ENCODE measurements at regions not wholly inside any gene's neighbourhood (a gene's known extent, or its start where the extent isn't known, plus 50 kb on each side); places are given as distances from the start of the nearest gene placed in this dataset.

DNA sequence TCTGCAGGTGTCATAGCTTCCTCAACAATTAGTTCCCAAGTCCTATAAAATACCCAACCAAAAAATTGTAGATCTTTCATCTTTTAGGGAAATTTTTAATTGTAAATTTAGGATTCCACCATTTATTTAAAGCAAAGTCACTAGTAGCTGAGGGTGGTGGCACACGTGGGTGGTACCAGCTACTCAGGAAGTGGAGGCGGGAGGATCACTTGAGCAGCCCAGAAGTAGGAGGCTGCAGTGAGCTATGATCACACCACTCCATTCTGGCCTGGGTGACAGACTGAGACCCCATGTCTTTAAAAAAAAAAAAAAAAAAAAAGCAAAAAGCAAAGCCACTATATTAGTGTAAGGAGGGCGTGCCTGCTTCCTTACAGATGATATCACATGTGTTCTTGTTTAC is 60.3 kb upstream of the GREB1L start:
- no peak overlapping the region for H3K27ac ChIP-seq (ENCODE audit: low read depth, low read length, poor library complexity, severe bottlenecking)
- no TSS peak for BruUV-seq (replicated peaks)
- no peak overlapping the region for H3K4me2 ChIP-seq (ENCODE audit: low read length)
- DNase-seq (ENCODE audit: low spot score): no peak
- no peaks in the 10 kb centered on the region for H3K9me2 ChIP-seq (ENCODE audit: insufficient read depth, low read length)
- TF ChIP-seq, protein P1, sequence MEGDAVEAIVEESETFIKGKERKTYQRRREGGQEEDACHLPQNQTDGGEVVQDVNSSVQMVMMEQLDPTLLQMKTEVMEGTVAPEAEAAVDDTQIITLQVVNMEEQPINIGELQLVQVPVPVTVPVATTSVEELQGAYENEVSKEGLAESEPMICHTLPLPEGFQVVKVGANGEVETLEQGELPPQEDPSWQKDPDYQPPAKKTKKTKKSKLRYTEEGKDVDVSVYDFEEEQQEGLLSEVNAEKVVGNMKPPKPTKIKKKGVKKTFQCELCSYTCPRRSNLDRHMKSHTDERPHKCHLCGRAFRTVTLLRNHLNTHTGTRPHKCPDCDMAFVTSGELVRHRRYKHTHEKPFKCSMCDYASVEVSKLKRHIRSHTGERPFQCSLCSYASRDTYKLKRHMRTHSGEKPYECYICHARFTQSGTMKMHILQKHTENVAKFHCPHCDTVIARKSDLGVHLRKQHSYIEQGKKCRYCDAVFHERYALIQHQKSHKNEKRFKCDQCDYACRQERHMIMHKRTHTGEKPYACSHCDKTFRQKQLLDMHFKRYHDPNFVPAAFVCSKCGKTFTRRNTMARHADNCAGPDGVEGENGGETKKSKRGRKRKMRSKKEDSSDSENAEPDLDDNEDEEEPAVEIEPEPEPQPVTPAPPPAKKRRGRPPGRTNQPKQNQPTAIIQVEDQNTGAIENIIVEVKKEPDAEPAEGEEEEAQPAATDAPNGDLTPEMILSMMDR (conservative IDR thresholded peaks at IDR 0.05; ENCODE audit: low read length): no peak
- no peak for TF ChIP-seq EZH2phosphoT487 (IDR thresholded peaks at IDR 0.05; ENCODE audit: borderline replicate concordance, low read depth, low read length)
- ChIA-PET POLR2A (interaction anchor here (0.5 kb wide), 1 partner anchor 1261 kb away, joined by 3 read pairs; no protein-coding TSS in a partner anchor), CTCF (ENCODE audit: unreplicated experiment) (no interaction called here)
- no peaks in the 10 kb centered on the region for H4K20me1 ChIP-seq (ENCODE audit: insufficient read depth, low read length)
- no peak overlapping the region for H2AFZ ChIP-seq (ENCODE audit: low read length)
- H3K79me2 ChIP-seq (ENCODE audit: insufficient read depth, low read depth, low read length): no peaks in the 10 kb centered on the region
- H3K36me3 ChIP-seq (ENCODE audit: insufficient read depth, low read length): no peaks in the 10 kb centered on the region
- H3K4me1 ChIP-seq (ENCODE audit: insufficient read depth, low read length, poor library complexity, severe bottlenecking): no peaks in the 10 kb centered on the region
- no peak overlapping the region for H3K4me3 ChIP-seq (ENCODE audit: low read depth, low read length, poor library complexity, severe bottlenecking)
- intact Hi-C loops (cut with micrococcal nuclease; ENCODE audit: unreplicated experiment): no loop called here
- H3K9me3 ChIP-seq (ENCODE audit: low read length): no peaks in the 10 kb centered on the region

DNA sequence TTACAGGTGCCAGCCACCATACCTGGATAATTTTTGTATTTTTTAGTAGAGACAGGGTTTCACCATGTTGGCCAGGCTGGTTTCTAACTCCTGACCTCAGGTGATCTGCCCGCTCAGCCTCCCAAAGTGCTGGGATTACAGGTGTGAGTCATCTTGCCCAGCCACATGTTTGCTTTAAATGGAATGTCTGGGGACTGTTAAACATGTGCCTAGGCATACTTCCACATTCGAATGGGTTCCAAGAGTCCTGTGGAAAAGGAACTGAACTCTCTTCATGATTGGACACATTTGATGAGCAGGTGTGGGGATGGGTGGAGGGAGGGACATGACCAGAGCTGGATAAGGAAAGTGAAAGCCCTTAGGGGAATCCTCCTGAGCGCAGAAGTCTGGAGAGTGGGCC is 58.4 kb upstream of the GREB1L start:
- intact Hi-C loops (cut with micrococcal nuclease; ENCODE audit: unreplicated experiment): no loop called here
- Histone ChIP-seq H3K79me2 (ENCODE audit: insufficient read depth, low read depth, low read length) (no peaks in the 10 kb centered on the region), H3K9me2 (ENCODE audit: insufficient read depth, low read length) (no peaks in the 10 kb centered on the region), H3K4me2 (ENCODE audit: low read length) (no peak overlapping the region), H3K4me3 (ENCODE audit: low read depth, low read length, poor library complexity, severe bottlenecking) (no peak overlapping the region), H3K27ac (ENCODE audit: low read depth, low read length, poor library complexity, severe bottlenecking) (no peak overlapping the region), H3K36me3 (ENCODE audit: insufficient read depth, low read length) (no peaks in the 10 kb centered on the region), H3K4me1 (ENCODE audit: insufficient read depth, low read length, poor library complexity, severe bottlenecking) (no peaks in the 10 kb centered on the region), H2AFZ (ENCODE audit: low read length) (no peak overlapping the region), H3K9me3 (ENCODE audit: low read length) (no peaks in the 10 kb centered on the region), H4K20me1 (ENCODE audit: insufficient read depth, low read length) (no peaks in the 10 kb centered on the region)
- no peak for TF ChIP-seq EZH2phosphoT487 (IDR thresholded peaks at IDR 0.05; ENCODE audit: borderline replicate concordance, low read depth, low read length)
- TF ChIP-seq, protein P1 (conservative IDR thresholded peaks at IDR 0.05; ENCODE audit: low read length): no peak
- POLR2A ChIA-PET: no interaction called here
- CTCF ChIA-PET (ENCODE audit: unreplicated experiment): no interaction called here
- BruUV-seq (replicated peaks): no TSS peak
- no peak for DNase-seq (ENCODE audit: low spot score)

DNA sequence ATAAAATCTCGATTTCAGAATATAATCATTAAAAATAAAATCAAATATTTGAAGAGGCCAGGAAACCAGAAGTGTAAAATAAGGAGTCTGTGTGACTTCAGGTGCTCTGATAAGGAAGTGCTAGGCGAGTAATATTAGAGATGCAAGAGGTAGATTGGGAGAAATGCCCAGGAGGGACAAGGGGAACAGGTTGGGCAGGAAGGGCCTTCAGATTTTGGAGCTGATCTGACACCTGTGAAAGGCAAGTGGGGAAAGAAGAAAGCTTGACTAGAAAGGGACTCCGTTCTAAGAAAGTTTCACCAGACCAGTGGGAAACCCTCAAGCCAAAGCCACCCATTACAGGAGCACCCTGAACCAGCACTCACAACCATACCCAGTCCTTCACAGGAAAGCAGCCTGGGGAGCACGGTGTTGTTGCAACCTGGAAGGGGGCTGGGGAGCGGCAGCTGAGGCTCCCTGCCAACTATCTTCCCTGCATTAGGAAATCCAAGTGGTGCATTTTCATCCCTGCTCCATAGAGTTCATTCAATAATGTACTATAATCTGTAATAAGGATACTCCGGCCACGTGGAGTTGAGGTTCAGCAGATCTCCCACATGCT is 57.5 kb upstream of the GREB1L start:
- Histone ChIP-seq H3K4me1 (ENCODE audit: insufficient read depth, low read length, poor library complexity, severe bottlenecking) (no peaks in the 10 kb centered on the region), H4K20me1 (ENCODE audit: insufficient read depth, low read length) (no peaks in the 10 kb centered on the region), H3K9me2 (ENCODE audit: insufficient read depth, low read length) (no peaks in the 10 kb centered on the region), H3K9me3 (ENCODE audit: low read length) (no peaks in the 10 kb centered on the region), H3K27ac (ENCODE audit: low read depth, low read length, poor library complexity, severe bottlenecking) (no peak overlapping the region), H3K79me2 (ENCODE audit: insufficient read depth, low read depth, low read length) (no peaks in the 10 kb centered on the region), H3K4me2 (ENCODE audit: low read length) (no peak overlapping the region), H3K4me3 (ENCODE audit: low read depth, low read length, poor library complexity, severe bottlenecking) (no peak overlapping the region), H3K36me3 (ENCODE audit: insufficient read depth, low read length) (no peaks in the 10 kb centered on the region), H2AFZ (ENCODE audit: low read length) (no peak overlapping the region)
- CTCF ChIA-PET (ENCODE audit: unreplicated experiment): no interaction called here
- no peak for DNase-seq (ENCODE audit: low spot score)
- BruUV-seq (replicated peaks): no TSS peak
- intact Hi-C loops (cut with micrococcal nuclease; ENCODE audit: unreplicated experiment): no loop called here
- TF ChIP-seq, protein P1 (conservative IDR thresholded peaks at IDR 0.05; ENCODE audit: low read length): no peak
- TF ChIP-seq EZH2phosphoT487 (IDR thresholded peaks at IDR 0.05; ENCODE audit: borderline replicate concordance, low read depth, low read length): no peak
- POLR2A ChIA-PET: interaction anchor here (0.6 to 0.8 kb wide), 3 partner anchors 653 to 1485 kb away, joined by 3 to 5 read pairs (median 3); no protein-coding TSS in a partner anchor
